IPS-18c (cell line): ENCODE measurements at regions not wholly inside any gene's neighbourhood (a gene's known extent, or its start where the extent isn't known, plus 50 kb on each side); places are given as distances from the start of the nearest gene placed in this dataset.

ENCODE experiments used
- H3K4me3 ChIP-seq: 2 replicates; pipeline ENCODE4 v1.7.0; 2013; ENCODE audit warnings: low read depth, mild to moderate bottlenecking, low read length, moderate library complexity; ENCODE audit not compliant: insufficient read depth
- H3K9me3 ChIP-seq: one replicate; pipeline ENCODE4 v1.6.1; 2013; ENCODE audit warnings: mild to moderate bottlenecking, low read length, moderate library complexity; ENCODE audit not compliant: control insufficient read depth, insufficient read depth

DNA sequence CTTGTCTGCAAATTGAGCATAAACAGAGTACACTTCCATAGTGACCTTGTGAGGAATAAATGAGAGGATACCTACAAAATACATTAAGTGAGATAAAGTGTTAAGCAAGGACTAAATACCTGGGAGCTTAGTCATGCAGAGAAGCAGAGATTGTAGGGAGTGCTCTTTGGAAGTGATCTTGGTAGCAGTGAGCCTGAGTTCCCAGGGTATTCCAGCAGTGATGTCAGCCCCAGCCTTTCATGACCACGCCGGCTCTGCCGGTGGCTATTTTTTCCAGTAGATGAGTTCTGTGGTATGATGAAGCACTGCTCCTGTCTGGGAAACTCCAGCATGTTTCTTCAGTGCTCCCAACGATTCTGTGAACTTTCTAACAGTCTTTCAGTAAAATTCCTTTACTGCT is 391.5 kb upstream of the IGFBP7 start:
- Histone ChIP-seq H3K9me3 (no peaks in the 10 kb centered on the region), H3K4me3 (no peak overlapping the region)

DNA sequence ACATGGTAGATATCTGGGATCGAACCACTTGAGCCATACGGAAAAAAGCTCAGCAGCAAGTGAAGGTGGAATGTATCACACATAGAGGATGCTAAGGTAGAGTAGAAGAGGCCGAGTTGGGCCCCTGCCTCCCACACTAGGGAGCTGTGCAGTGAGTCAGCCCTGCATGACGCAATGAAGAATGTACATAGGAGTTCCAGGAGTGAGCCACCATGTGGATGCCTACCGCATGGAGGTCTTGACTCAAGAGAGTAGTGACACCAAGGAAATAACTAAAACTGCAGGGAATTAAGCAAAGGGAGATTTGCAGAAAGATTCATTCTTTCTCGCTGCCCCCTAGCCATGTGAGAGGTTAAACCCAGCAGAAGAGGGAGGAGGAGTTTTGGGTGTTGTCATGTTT is 389.6 kb upstream of the IGFBP7 start:
- H3K9me3 ChIP-seq, result no peaks in the 10 kb centered on the region
- H3K4me3 ChIP-seq, result no peak overlapping the region

DNA sequence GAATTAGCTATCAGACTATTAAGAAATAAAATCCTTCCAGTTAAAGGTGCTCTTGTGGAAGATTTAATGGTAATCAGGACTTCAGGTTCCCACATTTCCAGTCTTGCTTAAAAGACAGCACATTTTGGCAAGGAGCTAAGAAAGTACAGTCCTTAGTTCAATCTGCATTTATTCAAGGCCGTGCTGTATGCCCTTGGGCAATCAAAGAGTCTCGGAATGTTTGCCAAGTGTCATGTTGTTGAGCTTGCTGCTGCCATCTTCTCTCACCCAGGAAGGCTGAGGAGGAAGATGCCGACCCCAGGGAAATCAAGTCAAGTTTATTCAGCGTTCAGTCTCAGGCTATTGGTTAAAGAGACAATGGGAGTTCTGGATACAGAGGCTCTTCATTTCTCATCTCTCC is 388.1 kb upstream of the IGFBP7 start:
- H3K9me3 ChIP-seq, result no peaks in the 10 kb centered on the region
- no peak overlapping the region for H3K4me3 ChIP-seq

- Histone ChIP-seq H3K4me3 (no peak overlapping the region), H3K9me3 (no peaks in the 10 kb centered on the region)
Observed at GRCh38 chr4:57496697-57497471, 386.7 kb upstream of the IGFBP7 start.

DNA sequence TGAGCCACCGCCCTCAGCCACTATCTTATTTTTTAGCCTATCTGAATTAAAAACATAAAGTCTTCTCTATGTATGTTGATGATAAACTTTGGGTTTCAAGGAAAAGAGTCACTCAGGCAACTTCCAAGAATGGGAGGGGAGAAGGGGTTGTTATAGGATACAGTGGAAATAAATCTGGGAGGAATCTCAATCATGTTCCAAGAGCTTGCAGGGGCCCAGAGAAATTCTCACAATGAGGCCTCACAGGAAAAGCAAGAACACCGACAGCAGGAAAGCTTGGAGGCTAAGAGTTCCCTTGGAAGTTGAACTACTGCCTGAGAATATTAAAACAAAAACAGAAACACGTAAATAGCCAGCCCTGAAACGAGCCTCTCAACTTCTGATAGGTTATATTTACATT is 384.6 kb upstream of the IGFBP7 start:
- no peaks in the 10 kb centered on the region for H3K9me3 ChIP-seq
- H3K4me3 ChIP-seq, result no peak overlapping the region

GRCh38 chr4:57492251-57492878 is 382.2 kb upstream of the IGFBP7 start:
- no peak overlapping the region for H3K4me3 ChIP-seq
- no peaks in the 10 kb centered on the region for H3K9me3 ChIP-seq

GRCh38 chr4:57491388-57491787 is 381.2 kb upstream of the IGFBP7 start:
- Histone ChIP-seq H3K9me3 (no peaks in the 10 kb centered on the region), H3K4me3 (no peak overlapping the region)

- no peaks in the 10 kb centered on the region for H3K9me3 ChIP-seq
Observed at GRCh38 chr4:57490520-57491255, 380.5 kb upstream of the IGFBP7 start.

GRCh38 chr4:57488366-57489162 is 378.4 kb upstream of the IGFBP7 start:
- H3K4me3 ChIP-seq, result no peak overlapping the region
- H3K9me3 ChIP-seq, result no peaks in the 10 kb centered on the region

More at GRCh38 chr4:57490520-57491255, 380.5 kb upstream of the IGFBP7 start:
- no peak overlapping the region for H3K4me3 ChIP-seq

- no peaks in the 10 kb centered on the region for H3K9me3 ChIP-seq
- no peak overlapping the region for H3K4me3 ChIP-seq
Observed at GRCh38 chr4:57475424-57475823, 365.2 kb upstream of the IGFBP7 start.

DNA sequence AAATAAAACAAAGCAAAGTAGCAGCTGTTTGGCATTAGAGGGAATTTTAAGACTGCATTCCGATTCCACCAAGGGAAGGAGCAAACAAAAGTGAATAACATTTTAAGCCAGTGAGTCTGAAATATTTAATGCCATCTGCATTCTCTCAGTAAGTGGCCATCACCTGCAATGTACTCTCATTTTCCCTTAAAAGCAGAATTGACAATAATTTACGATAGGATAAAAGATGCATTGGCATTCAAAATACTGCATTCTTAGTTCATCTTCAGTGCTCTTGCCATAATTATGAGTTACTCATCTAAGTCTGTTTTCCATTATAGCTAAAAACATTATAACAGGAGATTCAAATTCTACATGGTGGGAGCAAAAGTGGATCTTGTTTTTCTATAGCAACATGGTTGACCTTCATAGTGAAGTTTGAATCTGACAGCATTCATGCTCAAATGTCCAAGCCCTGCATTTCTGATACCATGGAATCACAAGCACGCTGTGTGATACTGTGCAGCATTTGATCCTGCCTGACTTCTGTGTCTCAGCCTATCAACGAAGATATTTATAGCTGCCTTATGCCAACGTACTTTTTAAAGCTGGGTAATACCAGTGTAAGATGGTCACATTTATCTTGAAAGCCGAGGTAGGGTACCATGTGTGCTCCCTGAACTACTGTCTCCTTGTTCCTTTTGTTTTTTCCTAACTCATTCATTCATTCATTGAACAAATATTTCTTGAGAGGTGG is 355.3 kb upstream of the IGFBP7 start:
- H3K4me3 ChIP-seq, result no peak overlapping the region
- H3K9me3 ChIP-seq, result no peaks in the 10 kb centered on the region

DNA sequence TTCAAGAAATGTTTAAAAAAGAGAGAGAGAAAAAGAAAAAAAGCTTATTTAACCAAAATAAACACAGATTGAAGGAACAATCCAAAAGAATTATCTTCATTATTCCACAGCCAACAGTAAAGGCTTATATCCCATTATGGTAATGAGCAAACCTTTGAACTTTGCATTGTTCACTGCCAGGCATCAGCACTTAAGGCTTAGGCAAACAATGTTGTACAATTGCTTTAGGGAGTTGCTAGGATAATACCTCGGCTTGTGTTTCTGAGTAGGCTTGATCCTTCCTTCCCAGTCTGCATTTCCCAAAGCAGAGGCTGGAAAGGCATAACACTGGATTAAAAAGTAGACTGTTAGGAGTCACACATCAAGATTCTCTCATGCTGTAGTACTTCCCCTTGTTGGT is 352.7 kb upstream of the IGFBP7 start:
- no peaks in the 10 kb centered on the region for H3K9me3 ChIP-seq
- no peak overlapping the region for H3K4me3 ChIP-seq

DNA sequence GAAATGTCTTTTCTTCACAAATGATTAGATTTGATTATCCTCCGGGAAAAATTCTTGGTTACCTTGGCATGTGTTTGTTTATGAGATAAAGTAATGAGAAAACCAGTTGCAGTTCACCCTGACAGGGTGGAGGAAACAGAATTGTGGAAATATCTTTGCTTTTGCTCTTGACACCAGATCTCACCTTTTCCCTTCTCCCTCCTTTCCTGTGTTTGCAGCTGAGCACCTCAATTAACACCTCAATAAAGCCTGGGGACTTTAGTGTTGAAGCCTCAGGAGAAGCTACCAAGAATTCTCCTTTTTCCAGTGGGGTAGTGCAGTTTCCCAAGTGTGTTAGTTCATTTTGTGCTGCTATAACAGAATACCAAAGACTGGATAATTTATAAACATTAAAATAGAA is 350.8 kb upstream of the IGFBP7 start:
- H3K4me3 ChIP-seq, result no peak overlapping the region
- H3K9me3 ChIP-seq, result no peaks in the 10 kb centered on the region

DNA sequence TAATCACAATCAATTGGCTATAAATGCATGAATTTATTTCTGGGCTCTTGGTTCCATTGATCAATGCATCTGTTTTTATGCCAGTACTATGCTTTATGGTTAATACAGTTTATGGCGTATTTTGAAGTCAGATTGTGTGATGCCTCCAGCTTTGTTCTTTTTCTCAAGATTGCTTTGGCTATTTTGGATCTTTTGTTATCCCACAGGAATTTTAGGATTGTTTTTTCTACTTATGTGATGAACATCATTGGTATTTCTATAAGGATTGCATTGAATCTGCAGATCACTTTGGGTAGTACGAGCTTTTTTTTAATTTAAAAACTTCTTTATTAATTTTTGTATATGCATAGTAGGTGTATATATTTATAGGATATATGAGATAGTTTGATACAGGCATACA is 338.7 kb upstream of the IGFBP7 start:
- no peaks in the 10 kb centered on the region for H3K9me3 ChIP-seq
- no peak overlapping the region for H3K4me3 ChIP-seq

- H3K9me3 ChIP-seq, result no peaks in the 10 kb centered on the region
- no peak overlapping the region for H3K4me3 ChIP-seq
Observed at GRCh38 chr4:57448452-57448851, 338.3 kb upstream of the IGFBP7 start.

- no peaks in the 10 kb centered on the region for H3K9me3 ChIP-seq
- H3K4me3 ChIP-seq, result no peak overlapping the region
Observed at GRCh38 chr4:57446266-57446665, 336.1 kb upstream of the IGFBP7 start.

- H3K4me3 ChIP-seq, result no peak overlapping the region
Observed at GRCh38 chr4:57445686-57446085, 335.5 kb upstream of the IGFBP7 start.

More at GRCh38 chr4:57445686-57446085, 335.5 kb upstream of the IGFBP7 start:
- H3K9me3 ChIP-seq, result no peaks in the 10 kb centered on the region
